ENCODE measurements at regions not wholly inside any gene's neighbourhood (a gene's known extent, or its start where the extent isn't known, plus 50 kb on each side); places are given as distances from the start of the nearest gene placed in this dataset.

GRCh38 chr21:29245863-29246262, 52.9 kb upstream of the BACH1 start:
- TF ChIP-seq CTCF (IDR thresholded peaks at IDR 0.05) = no peak
- TF ChIP-seq POLR2AphosphoS5 (IDR thresholded peaks at IDR 0.05) = no peak
- no peak for TF ChIP-seq POLR2A (IDR thresholded peaks at IDR 0.05)

Measured in breast epithelium (tissue), 3 donors.